Spleen (tissue), 11 donors: ENCODE measurements at regions not wholly inside any gene's neighbourhood (a gene's known extent, or its start where the extent isn't known, plus 50 kb on each side); places are given as distances from the start of the nearest gene placed in this dataset.

Experiments
- DNase-seq: peaks from one replicate; pipeline ENCODE4 v3.0.0-alpha.2; 2020
- H3K27ac ChIP-seq, 8 donors: fragments of 200-600 bp; sonication (generic) in 7 of 8; 1 replicate in 4 of 8; 2 replicates in 4 of 8; pipeline versions ENCODE4 v1.5.0 to v1.8.0; 2016 to 2021; ENCODE audit warnings: inconsistent platforms in 4 of 8, mild to moderate bottlenecking in 4 of 8, moderate library complexity in 1 of 8
- H3K27me3 ChIP-seq, 7 donors: fragments of 200-600 bp; sonication (generic) in 6 of 7; replicated peaks in 1 of 7; 1 replicate in 4 of 7; 2 replicates in 3 of 7; pipeline versions ENCODE4 v1.5.0 to v1.8.0; 2016 to 2021; ENCODE audit warnings: inconsistent platforms in 3 of 7, mild to moderate bottlenecking in 1 of 7
- H3K36me3 ChIP-seq, 6 donors: fragments of 200-600 bp; sonication (generic) in 5 of 6; 1 replicate in 4 of 6; 2 replicates in 2 of 6; pipeline versions ENCODE4 v1.5.0 to v1.8.0; 2016 to 2021; ENCODE audit warnings: inconsistent platforms in 2 of 6
- H3K4me1 ChIP-seq, 6 donors: fragments of 200-600 bp; sonication (generic) in 5 of 6; 1 replicate in 3 of 6; 2 replicates in 3 of 6; pipeline versions ENCODE4 v1.5.0 to v1.8.0; 2016 to 2021; ENCODE audit warnings: inconsistent platforms in 3 of 6
- H3K4me3 ChIP-seq, 8 donors: fragments of 200-600 bp; sonication (generic) in 7 of 8; 1 replicate in 4 of 8; 2 replicates in 4 of 8; pipeline versions ENCODE4 v1.5.0 to v1.8.0; 2016 to 2021; ENCODE audit warnings: inconsistent platforms in 4 of 8, mild to moderate bottlenecking in 4 of 8, moderate library complexity in 2 of 8
- H3K9me3 ChIP-seq, 8 donors: fragments of 200-600 bp; sonication (generic) in 7 of 8; 1 replicate in 4 of 8; 2 replicates in 4 of 8; pipeline versions ENCODE4 v1.5.0 to v1.8.0; 2016 to 2021; ENCODE audit warnings: inconsistent platforms in 4 of 8
- POLR2A ChIP-seq, 3 donors: fragments of 450-650 bp; IDR thresholded peaks; one replicate each; pipeline ENCODE4 v1.5.1; 2017; ENCODE audit warnings: antibody characterized with exemption in 3 of 3, mild to moderate bottlenecking in 1 of 3
- POLR2AphosphoS5 ChIP-seq, 3 donors: sonication (generic); formaldehyde crosslinking; IDR thresholded peaks; one replicate each; pipeline ENCODE4 v1.5.1; 2017; ENCODE audit warnings: antibody characterized with exemption in 3 of 3
- WGBS, 5 donors: extraction: QIAGEN DNeasy Blood & Tissue Kit in 3 of 5; methylation state at CpG; one replicate each; pipeline versions ENCODE4 v1.1.5 to v1.1.7; 2013 to 2018; 5-methylcytosine and 5-hydroxymethylcytosine counted together
- intact Hi-C: fragments of 100-400 bp; cut with DNase I; formaldehyde crosslinking; loops from one replicate; pipeline ENCODE4 v1.15.0; 2023; ENCODE audit warnings: low total_unique reads
- TF ChIP-seq, protein P1 (sequence below), 11 experiments: fragments of 200-600 bp in 7 of 11; fragments of 450-650 bp in 4 of 11; sonication (generic) in 4 of 11; IDR thresholded peaks in 8 of 11; conservative IDR thresholded peaks in 3 of 11; 1 replicate in 7 of 11; 2 replicates in 4 of 11; pipeline versions ENCODE4 v1.4.0 to v1.8.0; 2016 to 2021; ENCODE audit warnings: antibody characterized with exemption in 11 of 11, inconsistent platforms in 4 of 11, mild to moderate bottlenecking in 1 of 11
- donor health status: healthy with polysubstance abuse.
- donor health status: DM: no; HTN: no; CAD: no; lungs with moderate emphysema.
- donor health status: DM: no; HTN: no; CAD: no.
- donor health status: Bipolar disorder and iron deficiency.
- donor health status: healthy.
- donor health status: DM: no; HTN: no; CAD: no.
- donor health status: DM: yes; HTN: yes; CAD: no.

DNA sequence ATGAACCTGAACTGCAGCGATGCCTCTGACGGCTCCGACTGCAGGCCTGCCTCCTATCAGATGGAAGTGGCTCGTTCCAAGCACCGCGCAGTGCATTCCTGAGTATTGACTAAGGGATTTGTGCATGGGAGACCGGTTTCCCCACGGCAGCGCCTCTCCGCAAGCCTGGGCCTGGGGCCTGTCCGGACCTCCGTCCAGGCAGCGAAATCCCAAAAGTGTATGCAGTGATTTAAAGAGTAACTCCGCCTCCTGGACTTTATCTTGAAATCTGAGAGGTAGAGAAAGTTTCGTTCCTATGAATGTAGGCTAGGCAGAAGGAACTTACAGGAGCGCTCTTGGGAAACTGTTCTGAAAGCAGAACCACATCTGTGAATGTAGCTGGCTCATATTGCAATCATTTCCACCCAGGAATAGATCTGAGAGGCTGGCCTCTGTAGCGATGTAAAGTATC, 106.2 kb upstream of the CELF2 start:
- H3K4me3 ChIP-seq: peak overlapping the region in 1 of 8 donors; percentile 18
- WGBS, 5 donors: 63 to 79% (median 72%) methylated on average over 17 of the region's 17 CpGs
- no peak overlapping the region for H3K27ac ChIP-seq

DNA sequence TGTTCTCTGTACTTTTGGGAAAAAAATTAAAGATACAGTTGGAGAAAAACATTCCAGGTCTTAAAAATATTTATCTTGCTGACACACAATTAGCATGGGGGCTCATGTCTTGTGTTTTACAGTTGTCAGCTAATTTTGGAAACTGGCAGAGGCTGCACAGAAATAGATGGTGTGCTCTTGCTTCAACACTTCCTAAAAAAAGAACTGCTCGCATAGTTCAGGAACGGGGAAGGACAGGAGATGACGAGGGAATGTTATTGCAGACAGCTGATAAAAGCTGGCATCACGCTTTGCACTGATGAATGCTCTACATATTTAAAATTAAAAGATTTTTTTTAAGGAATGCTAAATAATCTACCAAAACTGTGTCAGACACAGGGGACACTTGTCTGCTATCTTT, 103.5 kb upstream of the CELF2 start:
- no peak overlapping the region for H3K27ac ChIP-seq
- intact Hi-C loops: no loop called here

More for the DNA sequence above, 106.2 kb upstream of the CELF2 start:
- no peaks in the 10 kb centered on the region for H3K9me3 ChIP-seq
- intact Hi-C loops: no loop called here
- H3K27me3 ChIP-seq: no peaks in the 10 kb centered on the region
- no peaks in the 10 kb centered on the region for H3K4me1 ChIP-seq
- H3K36me3 ChIP-seq: no peaks in the 10 kb centered on the region
- TF ChIP-seq POLR2A (IDR thresholded peaks at IDR 0.05) (no peak), POLR2AphosphoS5 (IDR thresholded peaks at IDR 0.05) (no peak)
- TF ChIP-seq, protein P1, sequence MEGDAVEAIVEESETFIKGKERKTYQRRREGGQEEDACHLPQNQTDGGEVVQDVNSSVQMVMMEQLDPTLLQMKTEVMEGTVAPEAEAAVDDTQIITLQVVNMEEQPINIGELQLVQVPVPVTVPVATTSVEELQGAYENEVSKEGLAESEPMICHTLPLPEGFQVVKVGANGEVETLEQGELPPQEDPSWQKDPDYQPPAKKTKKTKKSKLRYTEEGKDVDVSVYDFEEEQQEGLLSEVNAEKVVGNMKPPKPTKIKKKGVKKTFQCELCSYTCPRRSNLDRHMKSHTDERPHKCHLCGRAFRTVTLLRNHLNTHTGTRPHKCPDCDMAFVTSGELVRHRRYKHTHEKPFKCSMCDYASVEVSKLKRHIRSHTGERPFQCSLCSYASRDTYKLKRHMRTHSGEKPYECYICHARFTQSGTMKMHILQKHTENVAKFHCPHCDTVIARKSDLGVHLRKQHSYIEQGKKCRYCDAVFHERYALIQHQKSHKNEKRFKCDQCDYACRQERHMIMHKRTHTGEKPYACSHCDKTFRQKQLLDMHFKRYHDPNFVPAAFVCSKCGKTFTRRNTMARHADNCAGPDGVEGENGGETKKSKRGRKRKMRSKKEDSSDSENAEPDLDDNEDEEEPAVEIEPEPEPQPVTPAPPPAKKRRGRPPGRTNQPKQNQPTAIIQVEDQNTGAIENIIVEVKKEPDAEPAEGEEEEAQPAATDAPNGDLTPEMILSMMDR (IDR thresholded peaks at IDR 0.05 in 8 of 11, conservative IDR thresholded peaks at IDR 0.05 in 3 of 11): no peak
- no peak for DNase-seq

DNA sequence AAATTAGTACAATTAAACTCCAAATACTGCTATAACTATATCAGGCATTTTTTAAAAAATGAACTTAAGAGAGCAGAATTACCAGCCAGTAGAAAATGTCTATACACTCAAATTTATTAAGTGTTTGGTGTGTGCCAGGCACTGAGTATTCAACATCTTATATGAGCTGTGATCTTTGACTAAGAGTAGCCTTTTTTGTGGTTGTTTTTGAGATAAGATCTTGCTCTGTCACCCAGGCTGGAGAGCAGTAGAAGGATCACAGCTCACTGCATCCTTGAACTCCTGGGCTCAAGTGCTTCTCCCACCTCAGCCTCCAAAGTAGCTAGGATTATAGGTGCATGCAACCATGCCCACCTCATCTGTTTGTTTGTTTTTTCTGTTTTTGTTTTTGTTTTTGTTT, 102.5 kb upstream of the CELF2 start:
- Histone ChIP-seq H3K36me3 (no peaks in the 10 kb centered on the region), H3K4me3 (no peak overlapping the region), H3K4me1 (no peaks in the 10 kb centered on the region), H3K27me3 (no peaks in the 10 kb centered on the region), H3K9me3 (no peaks in the 10 kb centered on the region), H3K27ac (no peak overlapping the region)
- TF ChIP-seq POLR2A (IDR thresholded peaks at IDR 0.05) (no peak), POLR2AphosphoS5 (IDR thresholded peaks at IDR 0.05) (no peak)
- no peak for DNase-seq
- intact Hi-C loops: no loop called here

More for the DNA sequence above, 103.5 kb upstream of the CELF2 start:
- H3K4me3 ChIP-seq: no peak overlapping the region
- no peak for TF ChIP-seq POLR2AphosphoS5 (IDR thresholded peaks at IDR 0.05)
- TF ChIP-seq, protein P1 (IDR thresholded peaks at IDR 0.05 in 8 of 11, conservative IDR thresholded peaks at IDR 0.05 in 3 of 11): no peak
- TF ChIP-seq POLR2A (IDR thresholded peaks at IDR 0.05): no peak
- no peaks in the 10 kb centered on the region for H3K36me3 ChIP-seq
- no peaks in the 10 kb centered on the region for H3K9me3 ChIP-seq
- no peak for DNase-seq
- no peaks in the 10 kb centered on the region for H3K27me3 ChIP-seq
- WGBS, 5 donors: 15 to 19% (median 16%) methylated on average over 4 of the region's 4 CpGs
- no peaks in the 10 kb centered on the region for H3K4me1 ChIP-seq

DNA sequence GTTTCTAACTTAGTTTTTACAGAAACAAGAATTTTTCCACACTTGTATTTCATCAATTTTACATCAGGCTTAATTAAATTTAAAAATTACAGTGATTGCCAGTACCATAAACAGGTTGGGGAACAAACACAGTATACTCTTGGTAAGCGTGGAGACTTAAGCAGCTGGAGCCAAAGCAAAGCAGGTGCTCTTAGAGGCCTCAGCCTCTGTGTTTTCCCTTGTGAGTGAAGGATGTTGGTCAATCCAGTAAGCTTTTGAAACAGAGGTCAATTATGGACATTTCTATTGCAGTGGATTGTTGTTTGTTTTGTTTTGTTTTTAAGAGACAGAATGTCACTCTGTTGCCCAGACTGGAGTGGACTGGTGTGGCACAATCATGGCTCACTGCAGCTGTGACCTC, 100.6 kb upstream of the CELF2 start:
- H3K36me3 ChIP-seq: no peaks in the 10 kb centered on the region
- peaks cover 0 to 7% (median 0%) of the 10 kb centered on the region in 7 donors for H3K27me3 ChIP-seq
- WGBS, 5 donors: 88 to 100% (median 95%) methylated on average over 1 of the region's 1 CpG
- no peak overlapping the region for H3K27ac ChIP-seq
- TF ChIP-seq, protein P1 (IDR thresholded peaks at IDR 0.05 in 8 of 11, conservative IDR thresholded peaks at IDR 0.05 in 3 of 11): no peak
- TF ChIP-seq POLR2A (IDR thresholded peaks at IDR 0.05): no peak
- no peak for TF ChIP-seq POLR2AphosphoS5 (IDR thresholded peaks at IDR 0.05)
- no peaks in the 10 kb centered on the region for H3K9me3 ChIP-seq
- intact Hi-C loops: no loop called here
- no peak overlapping the region for H3K4me3 ChIP-seq
- no peaks in the 10 kb centered on the region for H3K4me1 ChIP-seq
- no peak for DNase-seq

DNA sequence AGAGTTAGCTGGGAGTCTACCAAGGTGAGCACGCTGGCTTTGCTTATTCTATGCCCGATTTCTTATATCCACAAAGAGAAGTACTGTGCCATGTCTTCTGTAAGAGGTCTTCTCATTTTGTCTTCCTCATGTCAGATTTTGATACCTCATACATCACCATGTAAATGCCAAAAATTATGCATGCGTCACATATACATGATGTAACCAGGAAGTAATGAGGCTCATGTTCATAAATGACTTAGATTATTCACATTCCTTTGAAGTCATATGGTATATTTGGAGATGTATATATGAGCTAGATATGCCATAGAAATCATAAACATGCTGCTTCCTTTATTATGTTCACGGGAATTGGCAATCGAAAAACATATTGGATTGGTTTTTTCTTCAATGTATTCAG, 97.7 kb upstream of the CELF2 start:
- 74 to 97% (median 77%) methylated on average over 5 of the region's 5 CpGs for WGBS, 5 donors
- H3K4me1 ChIP-seq: no peaks in the 10 kb centered on the region

More for the DNA sequence above, 97.7 kb upstream of the CELF2 start:
- H3K27ac ChIP-seq: no peak overlapping the region
- no peak overlapping the region for H3K4me3 ChIP-seq
- TF ChIP-seq, protein P1 (IDR thresholded peaks at IDR 0.05 in 8 of 11, conservative IDR thresholded peaks at IDR 0.05 in 3 of 11): no peak
- no peak for TF ChIP-seq POLR2AphosphoS5 (IDR thresholded peaks at IDR 0.05)
- no peak for TF ChIP-seq POLR2A (IDR thresholded peaks at IDR 0.05)
- no peak for DNase-seq
- no peaks in the 10 kb centered on the region for H3K36me3 ChIP-seq
- intact Hi-C loops: no loop called here
- H3K9me3 ChIP-seq: no peaks in the 10 kb centered on the region
- H3K27me3 ChIP-seq: peaks cover 0 to 7% (median 0%) of the 10 kb centered on the region in 7 donors
